Skeletal muscle tissue (tissue), 3 donors: ENCODE measurements at regions not wholly inside any gene's neighbourhood (a gene's known extent, or its start where the extent isn't known, plus 50 kb on each side); places are given as distances from the start of the nearest gene placed in this dataset.

Source experiments
- H3K27ac ChIP-seq: one replicate; pipeline ENCODE4 v1.7.0; 2013; ENCODE audit warnings: mild to moderate bottlenecking, low read depth, low read length, inconsistent platforms
- H3K27me3 ChIP-seq, 3 donors: one replicate each; pipeline ENCODE4 v1.7.0; 2013; ENCODE audit warnings: low read length in 3 of 3; ENCODE audit not compliant: control insufficient read depth in 3 of 3, insufficient read depth in 3 of 3
- H3K36me3 ChIP-seq, 3 donors: one replicate each; pipeline ENCODE4 v1.7.0; 2013; ENCODE audit warnings: low read length in 3 of 3; ENCODE audit not compliant: control insufficient read depth in 3 of 3, insufficient read depth in 3 of 3
- H3K4me1 ChIP-seq, 3 donors: one replicate each; pipeline ENCODE4 v1.7.0; 2013; ENCODE audit warnings: low read length in 3 of 3, mild to moderate bottlenecking in 3 of 3; ENCODE audit not compliant: control insufficient read depth in 3 of 3, insufficient read depth in 3 of 3
- H3K4me3 ChIP-seq, 3 donors: one replicate each; pipeline ENCODE4 v1.7.0; 2013; ENCODE audit warnings: low read length in 3 of 3
- H3K9ac ChIP-seq, 3 donors: one replicate each; pipeline ENCODE4 v1.7.0; 2013; ENCODE audit warnings: low read length in 3 of 3, mild to moderate bottlenecking in 3 of 3, moderate library complexity in 2 of 3, low read depth in 1 of 3
- H3K9me3 ChIP-seq, 3 donors: one replicate each; pipeline ENCODE4 v1.7.0; 2013; ENCODE audit warnings: low read length in 3 of 3; ENCODE audit not compliant: control insufficient read depth in 3 of 3
- donor health status: Osteomylitis.

DNA sequence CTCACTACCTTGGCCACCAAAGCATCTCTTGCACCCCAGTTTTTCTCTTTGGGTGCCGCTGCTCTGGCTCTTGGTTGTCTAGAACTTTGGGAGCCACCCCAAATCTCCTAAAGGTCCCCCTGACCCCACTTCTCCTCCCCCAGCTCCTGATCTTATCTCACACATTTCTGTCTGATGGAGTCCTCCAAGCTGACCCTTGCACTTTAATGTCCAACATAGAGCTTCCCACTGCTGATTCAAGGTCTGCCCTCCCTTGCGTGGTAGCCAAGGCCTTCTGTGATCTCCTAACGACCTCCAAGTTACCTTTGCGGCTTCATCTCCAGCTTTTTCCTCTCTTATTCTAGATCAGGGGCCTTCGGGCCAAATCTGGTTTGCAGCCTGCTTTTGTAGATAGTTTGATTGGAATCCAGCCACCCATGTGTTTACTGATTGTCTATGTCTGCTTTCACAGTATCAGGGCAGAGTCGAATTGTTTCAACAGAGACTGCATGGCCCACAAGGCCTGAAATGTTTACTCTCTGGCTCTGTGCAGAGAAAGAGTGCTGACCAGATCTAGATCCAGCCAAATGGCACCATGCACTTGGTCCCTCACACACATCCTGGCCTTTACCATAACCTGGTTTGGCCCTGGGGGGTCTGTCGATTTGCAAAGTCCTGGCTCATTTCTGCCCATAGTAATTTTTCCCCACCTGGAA lies 168.6 kb downstream of the HAPSTR1 start:
- peaks cover 0 to under 1% (median 0%) of the 10 kb centered on the region in 3 donors for H3K9me3 ChIP-seq
- H3K4me3 ChIP-seq = no peak overlapping the region
- H3K9ac ChIP-seq = no peak overlapping the region
- H3K36me3 ChIP-seq = no peaks in the 10 kb centered on the region
- no peak overlapping the region for H3K27ac ChIP-seq
- peaks cover 0 to 12% (median 0%) of the 10 kb centered on the region in 3 donors for H3K27me3 ChIP-seq
- H3K4me1 ChIP-seq = peaks cover 0 to 6% (median 3%) of the 10 kb centered on the region in 3 donors

DNA sequence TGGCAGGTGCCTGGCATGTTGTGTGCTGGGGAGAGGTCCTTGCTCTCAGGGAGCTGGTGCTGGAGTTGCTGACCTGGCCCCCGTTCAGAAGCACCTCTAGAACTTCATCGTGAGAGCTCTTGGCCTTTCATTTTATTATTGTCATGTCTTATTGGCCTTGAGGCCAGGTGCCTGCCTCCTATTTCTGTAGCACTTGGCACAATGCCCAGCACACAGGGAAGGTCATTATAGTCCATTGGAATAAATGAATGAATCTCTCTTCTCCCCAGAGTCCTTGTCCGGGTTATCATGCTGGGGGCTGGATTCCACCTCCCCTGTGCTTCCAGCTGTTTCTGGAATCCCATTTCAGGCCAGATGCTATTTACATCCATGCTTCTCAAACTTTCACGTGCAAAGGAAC lies 169.2 kb downstream of the HAPSTR1 start:
- H3K27me3 ChIP-seq = peaks cover 0 to 12% (median 0%) of the 10 kb centered on the region in 3 donors
- peaks cover 0 to 6% (median 3%) of the 10 kb centered on the region in 3 donors for H3K4me1 ChIP-seq
- no peaks in the 10 kb centered on the region for H3K9me3 ChIP-seq
- H3K36me3 ChIP-seq = no peaks in the 10 kb centered on the region
- H3K4me3 ChIP-seq = no peak overlapping the region
- no peak overlapping the region for H3K9ac ChIP-seq
- no peak overlapping the region for H3K27ac ChIP-seq

DNA sequence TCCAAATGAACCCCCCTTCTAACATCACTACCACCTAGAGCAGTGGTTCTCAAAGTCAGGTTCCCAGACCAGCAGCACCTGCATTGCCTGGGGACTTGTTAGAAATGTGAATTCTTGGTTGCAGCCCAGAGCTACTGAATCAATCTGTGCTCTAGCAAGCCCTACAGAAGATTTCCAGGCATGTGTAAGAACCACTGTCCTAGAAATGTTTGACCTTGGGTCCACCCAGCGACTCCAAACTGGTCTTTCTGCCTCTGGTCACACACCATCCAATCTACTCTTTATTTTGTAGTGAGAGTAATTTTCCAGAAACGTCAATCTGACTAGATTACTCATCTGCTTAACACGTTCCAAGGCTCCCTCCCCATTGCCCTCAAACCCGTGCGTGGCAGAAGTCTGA lies 169.9 kb downstream of the HAPSTR1 start:
- no peaks in the 10 kb centered on the region for H3K36me3 ChIP-seq
- no peaks in the 10 kb centered on the region for H3K9me3 ChIP-seq
- H3K4me3 ChIP-seq = no peak overlapping the region
- H3K27ac ChIP-seq = no peak overlapping the region
- peaks cover 0 to 6% (median 3%) of the 10 kb centered on the region in 3 donors for H3K4me1 ChIP-seq
- H3K9ac ChIP-seq = no peak overlapping the region
- H3K27me3 ChIP-seq = peaks cover 0 to 7% (median 0%) of the 10 kb centered on the region in 3 donors

DNA sequence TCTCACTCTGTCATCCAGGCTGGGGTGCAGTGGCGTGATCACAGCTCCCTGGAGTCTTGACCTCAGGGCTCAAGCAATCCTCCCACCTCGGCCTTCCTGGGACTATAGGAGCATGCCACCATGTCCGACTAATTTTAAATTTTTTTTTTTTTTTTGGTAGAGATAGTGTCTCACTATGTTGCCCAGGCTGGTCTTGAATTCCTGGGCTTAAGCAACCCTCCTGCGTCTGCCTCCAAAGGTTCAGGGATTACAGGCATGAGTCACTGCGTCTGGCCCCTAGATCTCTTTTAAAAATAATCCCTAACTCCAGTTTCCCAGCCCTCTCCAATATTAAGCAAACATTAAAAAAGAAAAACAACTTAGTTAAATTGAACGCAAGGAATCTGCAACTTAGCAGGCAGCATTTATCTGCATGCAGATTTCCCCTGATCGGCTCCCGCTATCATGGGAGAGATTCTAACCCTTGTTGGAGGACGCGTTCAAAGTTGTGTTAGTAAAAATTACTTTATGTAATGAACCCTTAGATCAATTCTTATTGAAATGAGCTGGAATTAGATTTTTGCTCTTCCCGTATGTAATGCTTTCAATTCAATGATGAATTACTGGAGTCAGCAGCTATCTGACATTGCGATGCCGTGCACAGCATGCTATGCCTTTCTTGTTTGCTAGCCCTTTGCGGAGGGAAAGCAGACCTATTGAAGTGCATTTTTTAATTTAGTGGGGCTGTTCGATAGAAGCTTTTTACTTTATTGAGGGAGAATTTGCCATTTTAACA lies 171.7 kb downstream of the HAPSTR1 start:
- Histone ChIP-seq H3K4me1 (peaks cover 0 to 6% (median 3%) of the 10 kb centered on the region in 3 donors), H3K27me3 (peaks cover 0 to 3% (median 0%) of the 10 kb centered on the region in 3 donors), H3K4me3 (no peak overlapping the region), H3K9ac (no peak overlapping the region), H3K27ac (no peak overlapping the region), H3K36me3 (no peaks in the 10 kb centered on the region), H3K9me3 (no peaks in the 10 kb centered on the region)

DNA sequence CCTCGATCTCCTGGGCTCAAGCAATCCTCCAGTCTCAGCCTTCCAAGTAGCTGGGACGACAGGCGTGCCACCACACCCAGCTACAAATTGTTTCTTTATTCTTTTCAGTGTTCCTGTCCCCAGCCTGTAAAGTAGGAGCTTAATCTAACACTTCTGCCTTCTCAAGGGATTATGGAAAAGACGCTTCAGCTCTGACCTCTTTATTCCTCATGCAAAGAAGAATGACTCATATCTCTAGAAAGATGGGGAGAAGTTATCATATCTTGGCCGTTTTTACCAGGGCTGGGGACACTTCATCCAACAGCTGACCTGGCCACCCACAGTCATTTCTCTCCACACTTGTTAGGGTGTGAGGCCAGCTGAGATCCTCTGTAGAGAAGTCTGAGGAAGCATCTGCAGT lies 172.6 kb downstream of the HAPSTR1 start:
- no peak overlapping the region for H3K9ac ChIP-seq
- H3K27ac ChIP-seq = no peak overlapping the region
- H3K4me3 ChIP-seq = no peak overlapping the region
- H3K4me1 ChIP-seq = peaks cover 0 to 6% (median 3%) of the 10 kb centered on the region in 3 donors
- H3K36me3 ChIP-seq = no peaks in the 10 kb centered on the region
- no peaks in the 10 kb centered on the region for H3K27me3 ChIP-seq
- H3K9me3 ChIP-seq = no peaks in the 10 kb centered on the region

DNA sequence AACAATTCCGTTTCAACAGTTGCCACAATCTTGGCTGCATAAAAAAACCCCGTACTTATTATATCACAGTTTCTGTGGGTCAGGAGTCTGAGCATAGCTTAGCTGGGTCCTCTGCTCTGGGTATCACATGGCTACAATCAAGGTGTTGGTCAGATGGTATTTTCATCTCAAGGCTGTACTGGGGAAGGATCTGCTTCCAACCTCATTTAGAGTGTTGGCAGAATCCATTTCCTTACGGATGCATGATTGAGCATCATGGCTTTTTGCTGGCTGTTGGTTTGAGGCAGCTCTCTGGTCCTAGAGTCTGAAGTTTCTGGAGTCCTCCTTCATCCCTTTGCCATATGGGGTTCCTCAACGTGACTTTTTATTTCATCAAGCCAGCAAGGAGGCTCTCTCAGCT lies 177.0 kb downstream of the HAPSTR1 start:
- Histone ChIP-seq H3K36me3 (no peaks in the 10 kb centered on the region), H3K9me3 (no peaks in the 10 kb centered on the region)

DNA sequence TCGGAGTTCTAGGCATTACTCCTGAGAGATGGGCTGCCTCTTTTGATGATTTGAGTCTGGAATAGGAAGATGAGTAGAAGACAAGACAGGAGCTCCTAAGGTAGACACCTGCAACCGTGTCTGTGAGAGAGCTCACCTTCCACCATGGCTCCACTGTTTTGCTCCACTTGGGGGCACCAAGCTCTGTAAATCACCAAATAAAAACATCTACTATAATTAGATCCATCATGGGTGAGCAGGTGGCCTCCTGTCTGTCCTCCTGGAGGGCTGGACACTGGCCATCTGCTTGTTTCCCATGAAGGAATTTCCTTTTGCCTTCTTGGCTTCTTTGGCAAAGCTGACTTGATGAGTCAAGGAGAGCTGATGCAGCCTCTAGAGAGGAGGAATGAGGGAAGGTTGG lies 179.0 kb downstream of the HAPSTR1 start:
- no peak overlapping the region for H3K27ac ChIP-seq
- H3K4me3 ChIP-seq = no peak overlapping the region
- H3K9me3 ChIP-seq = no peaks in the 10 kb centered on the region
- no peaks in the 10 kb centered on the region for H3K36me3 ChIP-seq
- H3K9ac ChIP-seq = no peak overlapping the region
- no peaks in the 10 kb centered on the region for H3K4me1 ChIP-seq
- no peaks in the 10 kb centered on the region for H3K27me3 ChIP-seq

More for the DNA sequence above, 177.0 kb downstream of the HAPSTR1 start:
- H3K27ac ChIP-seq = no peak overlapping the region
- no peaks in the 10 kb centered on the region for H3K27me3 ChIP-seq
- H3K9ac ChIP-seq = no peak overlapping the region
- no peaks in the 10 kb centered on the region for H3K4me1 ChIP-seq
- H3K4me3 ChIP-seq = no peak overlapping the region

DNA sequence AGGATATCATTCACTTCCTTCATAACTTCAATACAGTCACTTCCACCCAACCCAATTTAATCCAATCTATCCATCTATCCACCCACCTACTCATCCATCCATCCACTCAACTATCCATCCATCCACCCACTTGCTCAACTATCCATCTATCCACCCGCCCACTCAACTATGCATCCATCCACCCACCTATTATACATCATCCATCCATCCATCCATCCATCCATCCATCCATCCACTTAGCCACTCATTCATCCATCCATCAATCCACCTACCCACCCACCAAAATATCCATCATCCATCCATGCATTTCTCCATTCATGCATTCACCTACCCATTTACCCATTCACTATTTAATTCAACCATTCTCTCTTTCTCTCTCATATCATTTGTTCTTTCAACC lies 179.5 kb downstream of the HAPSTR1 start:
- H3K4me3 ChIP-seq = no peak overlapping the region
- no peak overlapping the region for H3K27ac ChIP-seq
- no peaks in the 10 kb centered on the region for H3K36me3 ChIP-seq
- no peaks in the 10 kb centered on the region for H3K9me3 ChIP-seq
- no peaks in the 10 kb centered on the region for H3K4me1 ChIP-seq
- H3K27me3 ChIP-seq = no peaks in the 10 kb centered on the region
- no peak overlapping the region for H3K9ac ChIP-seq

DNA sequence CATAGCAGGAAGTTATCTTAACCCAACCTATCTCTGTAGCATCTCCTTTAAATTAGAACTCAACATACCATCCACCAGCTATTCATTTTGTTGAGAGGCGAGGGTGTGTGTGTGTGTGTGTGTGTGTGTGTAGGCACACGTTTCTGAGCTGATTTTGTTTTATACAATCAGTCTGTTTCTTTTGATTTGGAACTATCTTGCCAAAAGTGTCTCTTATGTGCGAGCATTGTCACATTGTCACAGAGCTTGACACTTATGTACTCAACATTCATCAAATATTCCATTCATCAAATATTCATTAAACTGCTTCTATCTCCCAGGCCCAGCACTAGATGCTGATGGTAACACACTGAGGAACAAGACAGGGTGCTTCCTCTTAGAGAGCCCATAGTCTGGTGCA lies 180.4 kb downstream of the HAPSTR1 start:
- H3K27me3 ChIP-seq = no peaks in the 10 kb centered on the region
- no peaks in the 10 kb centered on the region for H3K9me3 ChIP-seq
- no peaks in the 10 kb centered on the region for H3K36me3 ChIP-seq
- H3K9ac ChIP-seq = no peak overlapping the region
- no peak overlapping the region for H3K27ac ChIP-seq
- H3K4me3 ChIP-seq = no peak overlapping the region
- H3K4me1 ChIP-seq = no peaks in the 10 kb centered on the region

DNA sequence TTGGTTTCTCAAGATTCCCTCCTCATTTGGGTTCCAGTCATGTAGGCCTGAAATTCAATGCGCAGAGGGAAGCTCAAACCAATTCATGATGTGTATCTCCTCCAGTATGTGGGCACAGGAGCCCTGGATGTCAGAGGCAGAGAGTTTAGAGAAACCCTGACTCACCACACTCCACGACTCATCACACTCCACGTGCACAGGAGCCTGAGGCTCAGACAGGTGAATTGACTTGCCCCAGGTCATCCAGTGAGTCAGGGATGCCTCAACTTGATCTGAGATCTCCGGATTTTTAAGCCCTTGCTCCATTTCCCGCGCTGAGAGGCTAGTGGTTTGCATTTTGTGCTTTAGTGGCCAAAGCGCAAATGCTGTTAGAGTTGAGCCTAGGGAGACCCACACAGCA lies 183.9 kb downstream of the HAPSTR1 start:
- no peaks in the 10 kb centered on the region for H3K4me1 ChIP-seq
- H3K9me3 ChIP-seq = no peaks in the 10 kb centered on the region
- no peaks in the 10 kb centered on the region for H3K36me3 ChIP-seq
- no peak overlapping the region for H3K9ac ChIP-seq
- H3K27me3 ChIP-seq = peaks cover 0 to 4% (median 0%) of the 10 kb centered on the region in 3 donors
- H3K27ac ChIP-seq = no peak overlapping the region
- no peak overlapping the region for H3K4me3 ChIP-seq
